T-cell (primary cell): ENCODE measurements at regions not wholly inside any gene's neighbourhood (a gene's known extent, or its start where the extent isn't known, plus 50 kb on each side); places are given as distances from the start of the nearest gene placed in this dataset.

Source experiments
- ATAC-seq, 4 experiments: fragments of 200-7000 bp in 3 of 4; fragments of 150-1000 bp in 1 of 4; cut with Tn5 transposase; replicated peaks in 1 of 4; 1 replicate in 3 of 4; 2 replicates in 1 of 4; pipeline ENCODE4 v1.10.0; 2021; ENCODE audit warnings: moderate library complexity in 3 of 4, mild to moderate bottlenecking in 2 of 4, moderate number of reproducible peaks in 1 of 4
- CTCF ChIA-PET, 2 donors: fragments of 300-600 bp; sonication (Branson Sonifier 250); formaldehyde crosslinking; loops; one replicate each; lab custom pipeline; 2022; ENCODE audit warnings: antibody characterized with exemption in 2 of 2; lab: Charles Lee
- POLR2A ChIA-PET, 2 donors: fragments of 300-600 bp; sonication (Branson Sonifier 250); formaldehyde crosslinking; loops; one replicate each; lab custom pipeline; 2022; ENCODE audit warnings: antibody characterized with exemption in 2 of 2; lab: Charles Lee
- DNase-seq, 35 experiments: peaks; one replicate each; pipeline versions ENCODE4 v3.0.0 to v3.0.0-alpha.2; 2013 to 2023
- H3K27ac ChIP-seq: one replicate; pipeline ENCODE4 v1.5.1; 2013; ENCODE audit warnings: low read length
- H3K27me3 ChIP-seq, 2 experiments: replicated peaks in 1 of 2; 1 replicate in 1 of 2; 2 replicates in 1 of 2; pipeline versions ENCODE4 v1.6.1 to v1.7.0; 2013; ENCODE audit warnings: low read length in 1 of 2, mixed read lengths in 1 of 2; ENCODE audit not compliant: control insufficient read depth in 2 of 2, insufficient read depth in 2 of 2; ENCODE audit errors: extremely low read depth in 1 of 2
- H3K36me3 ChIP-seq, 2 donors: 1 replicate in 1 of 2; 2 replicates in 1 of 2; pipeline versions ENCODE4 v1.6.1 to v1.7.0; 2013; ENCODE audit warnings: low read length in 1 of 2; ENCODE audit not compliant: control insufficient read depth in 2 of 2, insufficient read depth in 1 of 2; ENCODE audit errors: extremely low read depth in 1 of 2
- H3K4me1 ChIP-seq, 2 experiments: 1 replicate in 1 of 2; 2 replicates in 1 of 2; pipeline versions ENCODE4 v1.6.1 to v1.7.0; 2013; ENCODE audit warnings: low read length in 2 of 2, mixed read lengths in 1 of 2; ENCODE audit not compliant: insufficient read depth in 2 of 2, control insufficient read depth in 1 of 2; ENCODE audit errors: extremely low read depth in 1 of 2
- H3K4me3 ChIP-seq, 2 donors: 1 replicate in 1 of 2; 2 replicates in 1 of 2; pipeline versions ENCODE4 v1.5.1 to v1.7.0; 2013; ENCODE audit warnings: mild to moderate bottlenecking in 2 of 2, low read length in 1 of 2, moderate library complexity in 1 of 2; ENCODE audit not compliant: control insufficient read depth in 1 of 2; ENCODE audit errors: extremely low read depth in 1 of 2
- H3K9me3 ChIP-seq: 2 replicates; pipeline ENCODE4 v1.7.0; 2013
- H3K27ac Mint-ChIP-seq, 2 donors: one replicate each; pipeline ENCODE4 v1.8.0; 2020 to 2021; ENCODE audit warnings: mild to moderate bottlenecking in 2 of 2, mixed read lengths in 2 of 2
- H3K27me3 Mint-ChIP-seq, 2 donors: one replicate each; pipeline ENCODE4 v1.8.0; 2021 to 2022; ENCODE audit warnings: mixed read lengths in 2 of 2
- H3K36me3 Mint-ChIP-seq: one replicate; pipeline ENCODE4 v1.8.0; 2021; ENCODE audit warnings: mixed read lengths
- H3K4me1 Mint-ChIP-seq, 3 donors: one replicate each; pipeline ENCODE4 v1.8.0; 2020 to 2022; ENCODE audit warnings: mixed read lengths in 3 of 3, mild to moderate bottlenecking in 1 of 3
- H3K4me3 Mint-ChIP-seq, 3 donors: one replicate each; pipeline ENCODE4 v1.8.0; 2020 to 2022; ENCODE audit warnings: mild to moderate bottlenecking in 3 of 3, mixed read lengths in 3 of 3, moderate library complexity in 3 of 3
- H3K9me3 Mint-ChIP-seq, 3 donors: one replicate each; pipeline ENCODE4 v1.8.0; 2020 to 2022; ENCODE audit warnings: mixed read lengths in 3 of 3
- WGBS: methylation state at CpG from one replicate; pipeline ENCODE4 v1.1.5; 2013; ENCODE audit warnings: missing lambda C conversion rate; ENCODE audit not compliant: insufficient coverage; 5-methylcytosine and 5-hydroxymethylcytosine counted together

DNA sequence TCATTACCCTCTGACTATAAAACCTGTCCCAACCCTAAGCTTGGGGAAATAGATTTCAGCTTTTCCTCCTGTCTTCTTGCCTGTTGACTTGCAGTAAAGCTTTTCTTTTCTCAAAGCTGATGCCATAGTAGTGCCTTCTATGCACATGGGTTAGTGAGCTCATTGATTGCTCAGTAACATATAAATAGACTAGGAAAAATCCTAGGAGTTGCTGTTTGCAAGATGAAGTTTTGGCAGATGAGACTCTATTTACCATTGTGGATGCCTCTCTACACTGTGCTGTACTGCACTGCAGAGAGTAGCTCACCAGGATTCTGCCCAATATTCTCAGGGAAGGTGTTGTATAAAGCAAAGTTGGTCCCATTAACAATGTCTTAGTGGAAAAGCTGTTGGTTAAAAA lies 262.7 kb upstream of the CD180 start:
- CTCF ChIA-PET = no interaction called here
- ATAC-seq = no peak
- DNase-seq = no peak
- peaks cover 0 to 5% of the 10 kb centered on the region in 2 experiments for H3K4me1 ChIP-seq
- POLR2A ChIA-PET = no interaction called here
- H3K27me3 ChIP-seq = no peaks in the 10 kb centered on the region
- no peaks in the 10 kb centered on the region for H3K36me3 ChIP-seq
- Mint-ChIP-seq H3K27ac (no peak overlapping the region), H3K36me3 (no peaks in the 10 kb centered on the region), H3K9me3 (no peaks in the 10 kb centered on the region), H3K4me1 (peaks cover 4 to 7% (median 5%) of the 10 kb centered on the region in 3 donors), H3K4me3 (no peak overlapping the region), H3K27me3 (no peaks in the 10 kb centered on the region)
- H3K27ac ChIP-seq = no peak overlapping the region
- H3K9me3 ChIP-seq = no peaks in the 10 kb centered on the region
- H3K4me3 ChIP-seq = no peak overlapping the region

DNA sequence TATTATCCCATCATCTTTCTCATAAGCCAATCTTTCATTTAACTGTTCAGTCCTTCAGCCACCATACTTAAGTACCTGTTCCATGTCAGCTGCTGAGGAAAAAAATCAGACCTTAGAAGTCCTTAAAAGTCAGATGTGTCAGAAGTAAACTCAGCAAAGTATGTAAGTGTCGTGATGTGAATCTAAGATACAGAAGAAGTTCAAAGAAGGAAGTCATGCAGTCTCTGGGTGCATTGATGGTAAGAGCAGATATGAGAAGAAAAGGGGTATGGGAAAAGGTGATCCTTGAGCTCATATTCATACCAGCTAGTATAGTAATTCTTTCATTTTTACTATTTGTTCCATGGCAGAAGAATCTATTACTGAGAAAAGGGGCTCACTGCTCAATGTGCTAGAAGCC lies 259.4 kb upstream of the CD180 start:
- Mint-ChIP-seq H3K36me3 (no peaks in the 10 kb centered on the region), H3K27me3 (peaks cover 0 to 3% of the 10 kb centered on the region in 2 donors), H3K27ac (no peak overlapping the region), H3K9me3 (no peaks in the 10 kb centered on the region), H3K4me1 (peaks cover 4 to 7% (median 5%) of the 10 kb centered on the region in 3 donors), H3K4me3 (no peak overlapping the region)
- Histone ChIP-seq H3K27ac (no peak overlapping the region), H3K36me3 (no peaks in the 10 kb centered on the region), H3K27me3 (no peaks in the 10 kb centered on the region), H3K4me3 (no peak overlapping the region), H3K9me3 (no peaks in the 10 kb centered on the region), H3K4me1 (peaks cover 0 to 5% of the 10 kb centered on the region in 2 experiments)
- no peak for ATAC-seq
- WGBS = no CpG with 5 or more reads among the region's 1 CpG
- ChIA-PET CTCF (no interaction called here), POLR2A (no interaction called here)
- no peak for DNase-seq

DNA sequence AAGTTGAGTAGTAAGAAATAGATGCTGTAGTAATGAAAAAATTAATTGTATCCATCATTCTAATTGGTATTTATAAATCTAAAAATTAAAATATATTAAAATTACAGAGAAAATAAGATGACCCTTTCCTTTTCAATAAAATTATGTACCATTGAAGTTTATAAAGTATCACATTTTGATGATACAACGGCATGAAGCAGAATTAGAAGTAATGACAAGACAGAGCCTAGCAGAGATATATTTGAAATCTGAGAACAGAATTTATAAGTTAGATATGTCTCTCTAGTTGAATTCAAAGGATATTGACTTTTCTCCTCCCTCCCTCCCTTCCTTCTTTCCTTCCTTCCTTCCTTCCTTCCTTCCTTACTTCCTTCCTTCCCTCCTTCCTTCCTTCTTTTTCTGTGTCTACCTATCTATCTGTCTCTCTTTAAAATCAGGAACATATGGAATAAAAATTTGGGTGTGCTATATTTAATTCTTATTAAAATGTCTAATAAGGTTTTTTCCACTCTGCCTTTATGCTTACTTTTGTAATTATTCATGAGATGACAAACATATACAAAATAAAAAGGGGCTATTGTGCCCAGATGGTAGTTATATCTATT lies 258.5 kb upstream of the CD180 start:
- Mint-ChIP-seq H3K4me1 (peaks cover 4 to 7% (median 5%) of the 10 kb centered on the region in 3 donors), H3K9me3 (no peaks in the 10 kb centered on the region), H3K27ac (no peak overlapping the region), H3K36me3 (no peaks in the 10 kb centered on the region), H3K27me3 (peaks cover 0 to 10% of the 10 kb centered on the region in 2 donors), H3K4me3 (no peak overlapping the region)
- ChIA-PET POLR2A (interaction anchor here in 1 of 2 donors (0.6 kb wide), 1 partner anchor 36 kb away, joined by 3 read pairs; no protein-coding TSS in a partner anchor), CTCF (no interaction called here)
- Histone ChIP-seq H3K27ac (no peak overlapping the region), H3K9me3 (no peaks in the 10 kb centered on the region), H3K27me3 (no peaks in the 10 kb centered on the region), H3K4me3 (no peak overlapping the region), H3K36me3 (no peaks in the 10 kb centered on the region), H3K4me1 (peaks cover 0 to 5% of the 10 kb centered on the region in 2 experiments)
- ATAC-seq (no peak), DNase-seq (no peak)
- no CpG with 5 or more reads among the region's 1 CpG for WGBS

DNA sequence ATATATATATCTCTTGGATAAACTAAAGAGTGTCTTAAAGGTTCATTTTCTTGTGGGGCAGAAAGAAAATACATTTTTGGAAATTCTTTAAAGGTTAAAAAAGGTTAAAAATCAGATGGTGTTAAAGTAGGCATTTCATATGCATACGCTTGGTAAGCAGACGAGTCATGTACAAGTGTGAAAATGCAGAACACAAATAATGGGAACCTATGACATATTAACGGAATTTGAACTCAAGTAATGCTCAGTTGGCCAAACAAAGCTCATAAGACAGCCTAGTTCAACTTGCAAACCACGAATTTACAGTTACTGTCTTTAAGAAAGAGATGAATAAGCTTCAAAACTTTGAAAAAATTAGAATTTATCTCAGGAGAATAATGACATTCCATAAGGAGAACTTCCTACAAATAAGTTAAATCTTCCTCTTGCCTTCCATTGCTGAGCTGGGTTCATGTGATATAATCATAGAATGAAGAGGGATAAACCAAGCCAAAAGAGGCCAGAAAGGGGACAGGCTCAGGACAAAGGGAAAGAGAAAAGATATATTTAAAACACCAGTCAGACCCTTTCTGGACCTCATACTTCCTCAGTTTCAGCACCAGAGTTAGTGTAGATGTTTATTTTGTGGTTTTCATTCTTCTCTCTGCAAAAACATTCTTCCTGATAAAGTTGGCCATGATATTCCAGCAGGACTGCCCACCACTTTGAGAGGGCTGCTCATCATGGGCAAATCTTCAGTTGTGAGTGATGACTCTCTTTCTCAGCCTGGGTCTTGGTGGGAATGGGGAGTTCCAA lies 256.7 kb upstream of the CD180 start:
- no peak for ATAC-seq
- H3K4me3 Mint-ChIP-seq = no peak overlapping the region
- ChIA-PET POLR2A (interaction anchor here in 1 of 2 donors (0.6 kb wide), 1 partner anchor 320 kb away, joined by 6 read pairs; no protein-coding TSS in a partner anchor), CTCF (no interaction called here)
- Histone ChIP-seq H3K36me3 (no peaks in the 10 kb centered on the region), H3K4me3 (no peak overlapping the region), H3K9me3 (no peaks in the 10 kb centered on the region), H3K27me3 (no peaks in the 10 kb centered on the region), H3K4me1 (peaks cover 0 to 5% of the 10 kb centered on the region in 2 experiments), H3K27ac (no peak overlapping the region)
- no peaks in the 10 kb centered on the region for H3K36me3 Mint-ChIP-seq
- no peak for DNase-seq
- H3K9me3 Mint-ChIP-seq = peaks cover 0 to 4% (median 0%) of the 10 kb centered on the region in 3 donors
- no peak overlapping the region for H3K27ac Mint-ChIP-seq
- WGBS = 89% methylated on average over 2 of the region's 4 CpGs
- H3K27me3 Mint-ChIP-seq = peaks cover 10 to 13% of the 10 kb centered on the region in 2 donors
- peaks cover 4 to 7% (median 5%) of the 10 kb centered on the region in 3 donors for H3K4me1 Mint-ChIP-seq

DNA sequence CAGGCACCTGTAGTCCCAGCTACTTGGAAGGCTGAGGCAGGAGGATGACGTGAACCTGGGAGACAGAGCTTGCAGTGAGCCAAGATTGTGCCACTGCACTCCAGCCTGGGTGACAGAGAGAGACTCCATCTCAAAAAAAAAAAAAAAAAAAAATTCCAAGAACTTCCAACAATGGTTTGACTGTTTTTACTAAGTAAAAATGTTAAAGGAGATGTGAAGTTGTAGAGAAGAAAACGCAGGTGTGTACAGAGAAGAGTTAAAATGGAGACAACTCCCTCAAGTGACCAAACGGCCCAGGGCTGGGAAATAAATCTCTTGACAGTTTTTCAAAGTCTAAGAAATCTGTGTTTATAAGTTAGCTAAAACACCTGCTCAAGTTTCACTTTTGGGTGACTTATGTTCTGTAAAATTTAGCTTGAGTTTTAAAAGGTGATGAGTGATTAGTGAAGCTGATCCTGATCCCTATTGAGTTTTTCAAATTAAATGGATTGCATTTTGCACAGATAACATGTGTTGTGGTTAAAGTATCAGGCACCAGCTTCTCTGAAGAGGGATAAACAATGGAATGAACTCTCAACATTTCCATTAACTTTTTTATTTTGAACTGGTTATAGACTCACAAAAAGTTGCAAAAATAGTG lies 255.2 kb upstream of the CD180 start:
- H3K27ac ChIP-seq = no peak overlapping the region
- peaks cover 4 to 7% (median 5%) of the 10 kb centered on the region in 3 donors for H3K4me1 Mint-ChIP-seq
- no peaks in the 10 kb centered on the region for H3K9me3 ChIP-seq
- CTCF ChIA-PET = interaction anchor here in 1 of 2 donors (0.7 kb wide), 1 partner anchor 1428 kb away, joined by 5 read pairs; no protein-coding TSS in a partner anchor
- H3K4me3 ChIP-seq = no peak overlapping the region
- H3K4me3 Mint-ChIP-seq = no peak overlapping the region
- no peaks in the 10 kb centered on the region for H3K36me3 Mint-ChIP-seq
- H3K27me3 ChIP-seq = no peaks in the 10 kb centered on the region
- H3K36me3 ChIP-seq = no peaks in the 10 kb centered on the region
- ATAC-seq (no peak), DNase-seq (no peak)
- peaks cover 0 to 4% (median 0%) of the 10 kb centered on the region in 3 donors for H3K9me3 Mint-ChIP-seq
- peaks cover 10 to 13% of the 10 kb centered on the region in 2 donors for H3K27me3 Mint-ChIP-seq
- WGBS = no CpG with 5 or more reads among the region's 3 CpGs
- H3K4me1 ChIP-seq = peaks cover 0 to 5% of the 10 kb centered on the region in 2 experiments
- no peak overlapping the region for H3K27ac Mint-ChIP-seq
- POLR2A ChIA-PET = interaction anchor here in 1 of 2 donors (0.7 kb wide), 1 partner anchor 22 kb away, joined by 11 read pairs; no protein-coding TSS in a partner anchor

DNA sequence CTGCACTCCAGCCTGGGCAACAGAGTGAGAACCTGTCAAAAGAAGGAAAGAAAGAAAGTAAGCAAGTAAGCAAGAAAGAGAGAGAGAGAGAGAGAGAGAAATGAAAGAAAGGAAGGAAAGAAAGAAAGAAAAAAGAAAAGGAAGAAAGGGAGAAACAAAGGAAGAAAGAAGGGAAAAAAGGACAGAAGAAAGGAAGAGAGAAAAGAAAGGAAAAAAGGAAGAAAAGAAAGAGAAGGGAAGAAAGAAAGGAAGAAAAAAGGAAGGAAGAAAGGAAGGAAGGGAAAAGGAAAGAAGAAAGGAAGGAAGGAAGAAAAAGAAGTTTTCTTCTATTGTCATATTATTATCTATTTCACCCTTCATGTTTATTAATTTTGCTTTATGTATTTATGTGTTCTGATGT lies 251.1 kb upstream of the CD180 start:
- ChIA-PET POLR2A (no interaction called here), CTCF (no interaction called here)
- Histone ChIP-seq H3K4me1 (no peaks in the 10 kb centered on the region), H3K27ac (no peak overlapping the region), H3K27me3 (no peaks in the 10 kb centered on the region), H3K4me3 (no peak overlapping the region), H3K9me3 (no peaks in the 10 kb centered on the region), H3K36me3 (no peaks in the 10 kb centered on the region)
- DNase-seq (no peak), ATAC-seq (no peak)
- Mint-ChIP-seq H3K4me1 (no peaks in the 10 kb centered on the region), H3K36me3 (no peaks in the 10 kb centered on the region), H3K4me3 (no peak overlapping the region), H3K27me3 (peaks cover 10 to 13% of the 10 kb centered on the region in 2 donors), H3K27ac (no peak overlapping the region), H3K9me3 (peaks cover 0 to 4% (median 0%) of the 10 kb centered on the region in 3 donors)
